GM19324 (cell line): ENCODE measurements at regions not wholly inside any gene's neighbourhood (a gene's known extent, or its start where the extent isn't known, plus 50 kb on each side); places are given as distances from the start of the nearest gene placed in this dataset.
"Not testable (repeated sequence)": the region's sequence is repeated elsewhere in the genome, so short reads cannot be mapped to it uniquely, and the experiment has no call there.

ENCODE experiments used
- ATAC-seq: cut with Tn5 transposase; IDR thresholded peaks from one replicate; pipeline ENCODE4 v1.9.1; 2021; ENCODE audit warnings: mild to moderate bottlenecking, moderate library complexity; ENCODE audit not compliant: unreplicated experiment, low FRiP score

GRCh38 chr6:81568973-81569372 is 183.5 kb downstream of the TENT5A start:
- no peak for ATAC-seq

DNA sequence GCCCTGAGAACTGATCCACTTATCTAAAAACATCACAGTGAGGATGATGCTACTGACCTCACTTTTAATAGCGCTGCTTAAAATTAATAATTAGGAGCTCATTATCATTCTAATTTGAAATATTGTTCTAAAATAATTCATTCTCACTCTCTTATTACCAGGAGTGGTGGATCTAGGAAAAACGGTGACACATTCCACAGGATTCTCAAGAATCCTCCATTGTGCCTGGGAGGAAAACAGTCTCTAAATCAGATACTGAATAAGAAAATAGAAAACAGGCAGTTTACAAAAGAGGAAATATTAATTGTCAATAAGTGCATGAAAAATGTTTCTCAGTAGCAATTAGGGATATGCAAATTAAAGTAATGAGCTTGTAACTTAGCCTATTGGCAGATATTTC is 187.4 kb downstream of the TENT5A start:
- ATAC-seq: no peak

DNA sequence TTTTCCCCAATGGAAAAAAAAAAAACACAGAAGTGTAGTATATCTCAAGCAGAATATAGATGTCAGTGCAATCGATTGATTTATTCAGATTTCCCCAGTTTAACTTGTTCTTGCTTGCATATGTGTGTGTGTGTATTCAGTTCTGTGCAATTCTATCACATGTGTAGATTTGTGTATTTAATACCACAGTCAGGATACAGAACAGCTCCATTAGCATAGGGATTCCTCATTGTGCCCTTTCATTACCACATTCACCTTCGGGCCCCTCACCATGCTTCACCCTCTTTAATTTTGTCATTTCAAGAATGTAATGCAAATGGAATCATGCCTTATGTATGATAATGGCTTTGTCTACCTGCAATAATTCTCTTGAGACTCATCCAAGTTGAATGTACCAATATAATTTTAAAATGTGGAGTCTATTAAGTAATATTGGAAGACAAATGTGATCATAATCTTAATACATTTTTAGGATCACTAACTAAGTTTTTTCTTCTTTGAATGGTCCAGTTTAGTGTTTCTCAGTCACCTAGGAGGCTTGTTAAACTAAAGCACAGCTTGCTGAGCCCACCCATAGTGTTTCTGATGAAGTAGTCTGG is 187.9 kb downstream of the TENT5A start:
- ATAC-seq: no peak

DNA sequence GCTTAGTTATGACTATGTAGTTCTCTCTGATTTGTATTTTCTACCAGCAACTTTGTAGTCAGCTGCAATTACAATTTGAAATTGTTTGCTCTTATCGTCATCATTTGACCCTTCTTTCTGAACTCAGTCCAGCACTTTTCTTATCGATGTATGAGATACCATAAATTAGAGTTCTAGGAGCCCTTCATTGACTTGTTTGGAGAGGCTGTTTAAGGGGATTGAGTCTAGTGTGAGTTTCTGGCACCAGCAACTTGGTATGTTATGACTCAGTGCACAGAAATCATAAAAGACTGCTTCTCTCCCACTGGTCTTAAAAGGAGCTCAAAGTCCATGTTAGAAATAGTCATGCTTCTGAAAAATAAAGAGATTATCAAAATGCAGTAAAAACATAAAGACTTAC is 190.3 kb downstream of the TENT5A start:
- ATAC-seq: no peak

DNA sequence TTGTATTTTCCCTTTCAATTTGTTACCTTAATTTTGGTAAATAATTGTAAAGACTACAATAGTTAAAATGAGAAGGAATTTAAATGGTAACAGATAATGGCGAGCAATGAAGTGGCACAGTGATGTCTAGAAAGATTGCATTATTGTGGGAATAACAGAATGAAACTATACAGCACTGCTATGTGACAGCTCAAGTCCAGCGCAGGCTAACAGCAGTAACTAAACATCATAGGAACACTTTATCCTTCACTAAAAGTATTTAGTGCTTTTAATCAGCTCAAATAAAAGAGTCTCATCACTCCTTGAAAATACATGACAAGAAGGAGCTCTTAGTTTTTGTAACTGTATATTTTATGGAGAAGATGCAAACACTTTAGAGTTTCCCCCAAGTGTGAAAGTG is 190.8 kb downstream of the TENT5A start:
- no peak for ATAC-seq

GRCh38 chr6:81561071-81561564 is 191.4 kb downstream of the TENT5A start:
- no peak for ATAC-seq

- ATAC-seq: no peak
These were observed 194.7 kb downstream of the TENT5A start for GRCh38 chr6:81557811-81558210.

DNA sequence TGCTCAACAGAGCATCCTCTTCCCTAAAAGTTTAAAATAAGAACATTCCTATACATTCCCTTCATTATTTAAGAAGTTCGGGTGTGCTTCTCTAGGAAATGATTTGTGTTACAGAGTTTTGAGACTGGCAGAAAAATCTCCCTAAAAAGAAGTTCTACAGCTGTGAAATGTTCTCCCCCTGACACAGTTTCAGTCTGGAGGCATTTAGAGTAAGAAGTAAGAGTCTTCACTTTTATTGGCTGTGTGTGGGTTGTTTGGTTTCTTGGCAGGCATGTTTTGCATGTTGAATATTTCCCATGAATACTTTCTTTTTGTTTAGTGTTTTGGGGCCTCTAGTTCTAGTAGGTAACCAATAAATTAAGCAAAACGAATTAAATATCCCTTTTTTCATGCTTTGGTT is 195.9 kb downstream of the TENT5A start:
- no peak for ATAC-seq

GRCh38 chr6:81553216-81553615 is 199.3 kb downstream of the TENT5A start:
- ATAC-seq: no peak

DNA sequence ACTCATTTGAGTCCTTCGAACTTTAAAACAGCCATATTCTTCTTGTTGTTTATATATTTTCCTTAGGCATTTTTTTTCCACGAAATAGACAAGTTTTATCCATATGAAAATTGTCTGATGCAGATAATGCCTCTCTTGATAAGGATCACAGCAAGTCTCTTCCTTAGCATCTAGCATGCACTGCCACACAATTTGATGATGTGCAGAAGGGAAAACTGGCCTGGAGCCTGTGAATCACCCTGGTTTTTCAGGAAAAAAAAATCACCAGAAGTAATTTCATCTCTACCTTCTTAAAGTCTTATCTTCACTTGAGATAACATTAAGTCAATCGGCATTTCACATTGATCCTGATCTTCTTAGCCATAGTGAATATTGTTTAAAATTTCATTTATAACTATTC is 199.8 kb downstream of the TENT5A start:
- no peak for ATAC-seq

DNA sequence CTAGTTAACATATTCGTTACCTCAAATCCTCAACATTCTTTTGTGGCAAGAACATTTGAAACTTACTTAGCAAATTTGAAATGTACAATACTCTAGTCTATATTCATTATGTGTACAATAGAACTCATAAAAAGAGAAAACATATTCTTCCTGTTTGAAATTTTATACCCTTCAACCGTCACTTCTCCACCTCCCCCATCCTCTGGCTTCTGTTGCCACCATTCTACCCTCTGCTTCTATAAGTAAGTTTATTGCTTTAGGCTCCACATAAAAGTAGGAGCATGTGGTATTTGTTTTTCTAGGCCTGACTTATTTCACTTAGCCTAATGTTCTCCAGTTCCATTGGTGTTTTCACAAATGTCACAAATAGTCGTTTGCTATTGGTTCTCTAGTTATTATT is 205.3 kb downstream of the TENT5A start:
- ATAC-seq: no peak

- ATAC-seq: no peak
These were observed 217.5 kb downstream of the TENT5A start for GRCh38 chr6:81534934-81535465.

DNA sequence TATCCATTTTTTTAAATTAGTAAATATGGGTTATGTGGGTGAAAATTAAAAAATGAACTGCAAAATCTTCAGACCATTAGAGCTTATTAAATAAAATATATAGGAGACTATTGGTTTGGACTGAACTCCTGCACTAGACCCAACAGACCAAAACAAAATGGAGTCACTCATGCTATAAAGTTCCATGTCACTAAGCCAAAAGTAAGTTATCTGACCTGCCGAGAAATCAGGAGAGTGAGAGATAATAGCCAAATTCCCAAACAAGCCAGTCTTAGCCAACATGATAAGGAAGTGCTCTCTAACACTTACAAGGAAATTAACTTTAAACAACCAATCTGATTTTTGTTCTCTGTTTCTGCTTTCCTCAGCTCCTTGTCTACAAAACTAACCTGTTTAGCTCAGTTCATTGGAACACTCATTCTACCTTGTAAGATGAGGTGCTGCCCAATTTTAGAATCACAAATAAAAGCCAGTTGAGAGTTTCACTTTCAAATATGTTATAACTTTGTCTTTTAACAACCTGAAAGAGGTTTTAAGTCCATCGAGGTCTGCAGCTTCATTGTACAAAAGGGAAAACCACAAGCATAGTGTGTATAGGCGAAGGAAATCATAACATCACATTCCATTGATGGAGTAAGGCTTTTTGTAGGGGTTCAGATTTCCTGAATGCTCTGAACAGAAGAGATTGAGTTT is 220.5 kb downstream of the TENT5A start:
- no peak for ATAC-seq

- no peak for ATAC-seq
These were observed 235.0 kb downstream of the TENT5A start for GRCh38 chr6:81517455-81517854.

DNA sequence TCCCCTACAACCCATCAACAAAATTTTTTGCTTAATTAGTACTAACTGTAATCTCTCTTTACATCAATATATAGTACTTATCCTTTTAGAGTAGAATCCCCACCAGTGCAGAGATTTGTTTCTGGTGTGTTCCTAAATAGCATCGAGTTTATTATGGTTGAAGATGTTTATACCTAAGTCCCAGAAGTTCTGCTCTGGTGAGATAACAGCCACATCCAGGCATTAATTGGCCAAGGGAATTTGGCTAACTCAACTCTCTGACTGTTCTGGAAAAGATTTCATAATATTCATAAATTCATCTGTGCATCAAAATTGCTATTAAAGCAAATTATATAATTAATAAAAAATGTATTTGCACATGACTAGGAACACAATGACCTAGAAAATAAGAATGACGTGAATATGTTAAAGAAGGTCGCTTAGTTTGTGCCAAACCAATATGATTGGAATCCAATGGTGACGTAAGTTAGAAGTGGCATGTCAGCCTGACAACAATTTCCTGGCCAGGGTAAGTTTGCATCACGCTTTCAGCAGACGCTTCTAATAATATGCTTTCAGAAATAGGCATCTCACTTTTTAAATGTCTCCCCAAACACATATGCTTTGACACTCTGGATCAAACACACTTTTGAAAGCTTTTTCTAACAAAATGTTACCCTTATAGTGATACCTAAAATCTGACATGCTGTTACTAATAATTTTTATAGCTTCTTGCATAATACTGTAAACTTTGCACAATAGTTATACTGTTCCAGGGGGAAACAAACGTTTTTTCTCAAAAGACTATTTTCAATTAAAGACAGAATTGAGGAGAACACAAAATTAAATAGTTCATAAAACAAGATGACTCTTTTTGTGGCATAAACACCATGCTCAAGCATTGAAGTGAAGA is 236.7 kb downstream of the TENT5A start:
- no peak for ATAC-seq

- not testable (repeated sequence) for ATAC-seq
These were observed 238.3 kb downstream of the TENT5A start for GRCh38 chr6:81514195-81514594.

DNA sequence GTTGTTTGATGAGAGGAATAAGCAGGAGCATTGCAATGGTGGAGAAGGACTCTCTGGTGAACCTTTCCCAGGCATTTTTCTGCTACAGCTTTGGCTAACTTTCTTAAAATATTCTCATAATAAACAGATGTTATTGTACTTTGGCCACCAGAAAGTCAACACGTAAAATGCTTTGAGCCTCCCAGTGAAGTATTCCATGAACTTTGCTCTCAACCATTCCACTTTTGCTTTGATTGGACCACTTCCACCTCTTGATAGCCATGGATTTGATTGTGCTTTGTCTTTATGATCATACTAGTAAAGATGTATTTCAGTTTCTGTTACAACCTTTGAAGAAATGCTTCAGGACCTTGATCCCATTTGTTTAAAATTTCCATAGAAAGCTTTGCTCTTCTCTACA is 241.1 kb downstream of the TENT5A start:
- ATAC-seq: no peak

DNA sequence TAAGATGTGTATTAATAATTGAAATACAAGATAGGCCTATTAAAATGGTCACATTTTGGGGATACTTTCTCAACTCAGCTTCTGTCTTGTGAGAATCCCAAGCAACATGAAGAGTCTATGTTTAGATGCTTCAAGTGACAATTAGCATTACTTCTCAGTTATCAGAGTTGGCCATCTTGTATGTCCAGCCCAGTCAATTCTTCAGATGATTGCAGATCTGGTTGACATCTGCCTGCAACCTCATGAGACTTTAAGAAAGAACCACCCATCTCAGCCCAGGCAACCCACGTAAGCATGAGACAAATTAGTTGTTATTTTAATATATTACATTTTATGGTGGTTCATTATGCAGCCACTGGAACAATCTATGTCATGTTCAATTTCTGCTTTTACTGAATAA is 256.5 kb downstream of the TENT5A start:
- ATAC-seq: no peak

DNA sequence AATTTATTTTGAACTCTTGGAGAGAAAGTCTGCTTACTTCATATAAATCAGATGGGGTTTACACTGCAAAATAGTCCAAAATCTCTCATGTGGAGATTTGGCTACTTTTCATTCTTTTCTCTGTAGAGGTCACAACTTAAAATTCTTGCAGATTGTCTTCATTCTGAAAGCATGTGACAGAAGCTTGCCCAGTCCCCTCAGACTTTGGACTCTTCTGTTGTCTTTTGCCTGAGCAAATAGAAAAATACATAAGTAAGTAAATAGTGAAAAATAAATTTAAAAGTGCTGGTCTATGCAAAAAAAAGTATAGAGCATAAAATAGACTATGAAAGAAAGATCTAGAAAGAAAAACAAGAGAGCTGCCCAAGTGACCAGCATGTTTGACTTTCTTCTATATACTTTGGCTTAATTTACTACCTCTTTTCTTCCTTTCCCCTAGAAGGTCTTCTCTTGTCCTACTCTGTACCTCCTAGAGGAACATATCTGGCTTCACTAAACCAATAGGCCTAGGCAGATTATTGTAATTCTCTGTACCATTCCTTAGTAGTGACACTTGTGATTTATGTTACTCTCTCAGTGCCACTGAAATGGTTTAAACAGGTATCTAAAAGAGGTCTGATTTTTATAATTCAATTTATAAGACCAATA is 260.9 kb downstream of the TENT5A start:
- no peak for ATAC-seq

DNA sequence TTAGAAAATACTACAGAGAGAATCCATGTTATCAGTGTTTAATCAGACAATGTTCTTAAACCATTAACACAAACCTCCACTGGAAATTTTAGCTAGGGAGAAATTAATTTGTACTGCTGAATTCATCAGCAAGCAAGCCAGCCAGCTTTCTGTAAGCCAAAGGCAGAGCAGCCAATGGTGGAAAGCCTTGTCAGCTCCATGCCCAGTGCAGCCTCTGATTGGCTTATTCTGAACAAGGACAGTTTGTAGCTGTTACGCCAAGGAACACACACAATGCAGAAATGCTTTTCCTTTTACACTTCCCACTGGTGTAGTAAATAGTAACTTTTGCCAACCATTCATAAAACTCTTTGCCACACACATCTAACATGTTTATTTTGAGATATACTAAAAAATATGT is 265.0 kb downstream of the TENT5A start:
- no peak for ATAC-seq

GRCh38 chr6:81486234-81486633 is 266.2 kb downstream of the TENT5A start:
- ATAC-seq: no peak
